IMR-90 (cell line): ENCODE measurements at regions not wholly inside any gene's neighbourhood (a gene's known extent, or its start where the extent isn't known, plus 50 kb on each side); places are given as distances from the start of the nearest gene placed in this dataset.

Experiments used
- ATAC-seq: fragments of 200-7000 bp; cut with Tn5 transposase; 2 replicates; pipeline ENCODE4 v1.9.1; 2020; ENCODE audit warnings: low read depth, mild to moderate bottlenecking, moderate library complexity
- BruUV-seq: library from RNA; stranded (reverse); fragments of 400-500 nt; replicated peaks from 2 replicates; lab custom pipeline; 2021; lab: Mats Ljungman, UMichigan
- CTCF ChIA-PET: fragments of 300-600 bp; formaldehyde crosslinking; extraction: SDS; loops from one replicate; lab custom pipeline; 2021; ENCODE audit warnings: antibody characterized with exemption; lab: Yijun Ruan, JAX
- POLR2A ChIA-PET: fragments of 300-600 bp; sonication (Branson Sonifier 250); formaldehyde crosslinking; loops from one replicate; lab custom pipeline; 2022; ENCODE audit warnings: antibody characterized with exemption; ENCODE audit not compliant: unreplicated experiment; lab: Charles Lee
- DNase-seq: peaks from one replicate; pipeline ENCODE4 v3.0.0; 2013
- H2AFZ ChIP-seq: replicated peaks from 2 replicates; pipeline ENCODE3; 2013; ENCODE audit warnings: low read length, mild to moderate bottlenecking; ENCODE audit not compliant: poor library complexity
- H2AK5ac ChIP-seq: 2 replicates; pipeline ENCODE4 v1.6.1; 2013; ENCODE audit warnings: low read depth, low read length, inconsistent platforms
- H2AK9ac ChIP-seq: replicated peaks from 2 replicates; pipeline ENCODE3; 2013; ENCODE audit warnings: mild to moderate bottlenecking, low read depth, low read length, moderate library complexity; ENCODE audit not compliant: poor library complexity
- H2BK120ac ChIP-seq: 2 replicates; pipeline ENCODE4 v1.6.1; 2013; ENCODE audit warnings: low read depth, low read length, inconsistent platforms
- H2BK15ac ChIP-seq: 3 replicates; pipeline ENCODE4 v1.6.1; 2013; ENCODE audit warnings: low read depth, low read length, inconsistent platforms
- H2BK20ac ChIP-seq: 2 replicates; pipeline ENCODE4 v1.6.1; 2013; ENCODE audit warnings: low read depth, mild to moderate bottlenecking, inconsistent platforms, low read length, moderate library complexity
- H2BK5ac ChIP-seq: 2 replicates; pipeline ENCODE4 v1.6.1; 2013; ENCODE audit warnings: mild to moderate bottlenecking, low read depth, low read length, inconsistent platforms; ENCODE audit not compliant: poor library complexity, severe bottlenecking
- H3K14ac ChIP-seq: replicated peaks from 2 replicates; pipeline ENCODE4 v1.6.1; 2013; ENCODE audit warnings: low read depth, low read length, inconsistent platforms
- H3K18ac ChIP-seq: 2 replicates; pipeline ENCODE4 v1.6.1; 2013; ENCODE audit warnings: low read depth, low read length, control low read depth
- H3K23ac ChIP-seq: 2 replicates; pipeline ENCODE4 v1.6.1; 2013; ENCODE audit warnings: low read depth, low read length, inconsistent platforms
- H3K27ac ChIP-seq: 2 replicates; pipeline ENCODE4 v1.5.1; 2013; ENCODE audit warnings: mild to moderate bottlenecking, control low read depth, low read length; ENCODE audit not compliant: insufficient read depth
- H3K27me3 ChIP-seq: 2 replicates; pipeline ENCODE4 v1.6.1; 2013; ENCODE audit warnings: low read length; ENCODE audit not compliant: control insufficient read depth, insufficient read depth
- H3K36me3 ChIP-seq: 2 replicates; pipeline ENCODE4 v1.6.1; 2013; ENCODE audit warnings: low read length, mixed read lengths; ENCODE audit not compliant: control insufficient read depth, insufficient read depth
- H3K4ac ChIP-seq: 2 replicates; pipeline ENCODE4 v1.6.1; 2013; ENCODE audit warnings: low read depth, low read length, inconsistent platforms
- H3K4me1 ChIP-seq: 2 replicates; pipeline ENCODE4 v1.6.1; 2013; ENCODE audit warnings: low read length, mixed read lengths; ENCODE audit not compliant: control insufficient read depth, insufficient read depth
- H3K4me2 ChIP-seq: 2 replicates; pipeline ENCODE4 v1.6.1; 2013; ENCODE audit warnings: low read depth, mild to moderate bottlenecking, control low read depth, low read length, moderate library complexity
- H3K4me3 ChIP-seq: 2 replicates; pipeline ENCODE4 v1.5.1; 2013; ENCODE audit warnings: low read depth, mild to moderate bottlenecking, control low read depth, low read length, moderate library complexity; ENCODE audit not compliant: insufficient read depth
- H3K56ac ChIP-seq: 2 replicates; pipeline ENCODE4 v1.6.1; 2013; ENCODE audit warnings: low read length, inconsistent platforms; ENCODE audit not compliant: insufficient read depth; ENCODE audit errors: extremely low read depth
- H3K79me1 ChIP-seq, 2 experiments: 2 replicates each; pipeline ENCODE4 v1.6.1; 2013; ENCODE audit warnings: low read length in 2 of 2, inconsistent platforms in 1 of 2, low read depth in 1 of 2
- H3K9ac ChIP-seq: 2 replicates; pipeline ENCODE4 v1.6.1; 2013; ENCODE audit warnings: low read depth, low read length, control low read depth
- H3K9me1 ChIP-seq: 2 replicates; pipeline ENCODE4 v1.6.1; 2013; ENCODE audit warnings: low read length, inconsistent platforms; ENCODE audit not compliant: insufficient read depth
- H3K9me3 ChIP-seq: 2 replicates; pipeline ENCODE4 v1.6.1; 2013; ENCODE audit warnings: low read length; ENCODE audit not compliant: control insufficient read depth, insufficient read depth
- H4K20me1 ChIP-seq: 2 replicates; pipeline ENCODE4 v1.6.1; 2013; ENCODE audit warnings: low read length, inconsistent platforms; ENCODE audit not compliant: insufficient read depth
- H4K5ac ChIP-seq: 2 replicates; pipeline ENCODE4 v1.6.1; 2013; ENCODE audit warnings: mild to moderate bottlenecking, low read depth, low read length, control low read depth
- H4K8ac ChIP-seq, 2 experiments: 2 replicates each; pipeline ENCODE4 v1.6.1; 2013; ENCODE audit warnings: low read depth in 2 of 2, low read length in 2 of 2, control low read depth in 1 of 2, inconsistent platforms in 1 of 2
- H4K91ac ChIP-seq: 2 replicates; pipeline ENCODE4 v1.6.1; 2013; ENCODE audit warnings: low read depth, low read length, inconsistent platforms; ENCODE audit not compliant: insufficient read depth
- BHLHE40 ChIP-seq: fragments of 150-350 bp; IDR thresholded peaks from 2 replicates; pipeline ENCODE4 v1.6.1; 2016; ENCODE audit warnings: mild to moderate bottlenecking, low read depth, low read length
- CHD1 ChIP-seq: IDR thresholded peaks from 2 replicates; pipeline ENCODE4 v1.6.1; 2012; ENCODE audit warnings: low read depth, low read length, improper control_type of control experiment
- CTCF ChIP-seq: conservative IDR thresholded peaks from 2 replicates; pipeline ENCODE4 v1.5.1; 2012; ENCODE audit warnings: mild to moderate bottlenecking, low read depth, low read length, improper control_type of control experiment
- FOS ChIP-seq: fragments of 150-350 bp; IDR thresholded peaks from 2 replicates; pipeline ENCODE4 v1.6.1; 2016; ENCODE audit warnings: low read depth, low read length
- MAZ ChIP-seq: IDR thresholded peaks from 2 replicates; pipeline ENCODE4 v1.6.1; 2012; ENCODE audit warnings: low read depth, mild to moderate bottlenecking, low read length, improper control_type of control experiment, moderate library complexity, borderline replicate concordance
- MXI1 ChIP-seq: IDR thresholded peaks from 2 replicates; pipeline ENCODE4 v1.6.1; 2012; ENCODE audit warnings: low read depth, mild to moderate bottlenecking, low read length, moderate library complexity, borderline replicate concordance
- RAD21 ChIP-seq: IDR thresholded peaks from 2 replicates; pipeline ENCODE4 v1.6.1; 2012; ENCODE audit warnings: low read length, improper control_type of control experiment
- USF2 ChIP-seq: fragments of 150-350 bp; IDR thresholded peaks from 2 replicates; pipeline ENCODE4 v1.6.1; 2017; ENCODE audit warnings: mild to moderate bottlenecking, antibody characterized with exemption, low read length, low read depth
- WGBS, 2 experiments: methylation state at CpG; one replicate each; pipeline versions ENCODE4 v1.1.5 to v1.1.7; 2013; ENCODE audit warnings: missing lambda C conversion rate in 2 of 2; ENCODE audit not compliant: insufficient read length in 1 of 2; ENCODE audit errors: extremely low coverage in 2 of 2; 5-methylcytosine and 5-hydroxymethylcytosine counted together
- dilution Hi-C: fragments of 300-500 bp; cut with HindIII; formaldehyde crosslinking; loops from one replicate; pipeline ENCODE4 v1.14.3; 2018; ENCODE audit warnings: low sequenced_read_pairs; ENCODE audit not compliant: unreplicated experiment
- in situ Hi-C: fragments of 300-500 bp; cut with MboI; formaldehyde crosslinking; loops from 3 replicates; pipeline ENCODE4 v1.14.3; 2019; ENCODE audit warnings: low sequenced_read_pairs, inconsistent platforms, mixed read lengths
- intact Hi-C: fragments of 100-400 bp; cut with micrococcal nuclease; formaldehyde crosslinking; loops from 2 replicates; pipeline ENCODE4 v1.10.0; 2022

- H3K27ac ChIP-seq, result peak overlapping the region; percentile 42; the same call in 1 of the 2 replicates
- H3K4ac ChIP-seq, result peak overlapping the region; percentile 67
- peak overlapping the region in 1 of 2 experiments; percentile 23; a peak in 1 of 4 replicates for H4K8ac ChIP-seq
- H3K9me1 ChIP-seq, result peaks cover 16% of the 10 kb centered on the region
- peak overlapping the region; percentile 79 for H2BK20ac ChIP-seq
- TF ChIP-seq MXI1 (peak; percentile 90), BHLHE40 (peak; percentile 5; the same call in 1 of the 2 replicates), MAZ (peak; percentile 37; the same call in 1 of the 2 replicates), CHD1 (0 out of 2 replicates have a peak, but pooled peaks have one; percentile 6), FOS (0 out of 2 replicates have a peak, but pooled peaks have one; percentile 13), RAD21 (peak; percentile 33; the same call in 1 of the 2 replicates), USF2 (no peak), CTCF (no peak)
- 0 out of 2 replicates have a peak overlapping the region, but pooled peaks have one; percentile 24 for H3K23ac ChIP-seq
- intact Hi-C loops, result loop anchor here (2.0 to 5.0 kb wide), 2 partner anchors 168 to 262 kb away; partner anchors contain the start of gene ZMIZ1
- H2AK5ac ChIP-seq, result peak overlapping the region; percentile 90; the same call in 1 of the 2 replicates
- H4K91ac ChIP-seq, result peak overlapping the region; percentile 68; the same call in 1 of the 2 replicates
- peak overlapping the region; percentile 51 for H2AK9ac ChIP-seq
- DNase-seq, result peak; percentile 99
- peak; percentile 90 for ATAC-seq
- ChIA-PET CTCF (no interaction called here), POLR2A (no interaction called here)
- peak overlapping the region; percentile 64 for H2AFZ ChIP-seq
- H3K4me2 ChIP-seq, result no peak overlapping the region; the same call in 1 of the 2 replicates
- in situ Hi-C loops, result no loop called here
- BruUV-seq, result no TSS peak
- dilution Hi-C loops, result no loop called here
- 0 out of 2 replicates have a peak overlapping the region, but pooled peaks have one; percentile 30 for H3K14ac ChIP-seq
- H3K9ac ChIP-seq, result no peak overlapping the region
- peak overlapping the region; percentile 74 for H2BK120ac ChIP-seq
- H4K20me1 ChIP-seq, result peaks cover 3% of the 10 kb centered on the region; the same call in 1 of the 2 replicates
- H2BK5ac ChIP-seq, result peak overlapping the region; percentile 39
- peaks cover 11% of the 10 kb centered on the region for H3K27me3 ChIP-seq
- H3K79me1 ChIP-seq, result no peaks in the 10 kb centered on the region
- no peaks in the 10 kb centered on the region for H3K9me3 ChIP-seq
- no peak overlapping the region for H3K4me3 ChIP-seq
- no peak overlapping the region; the same call in 1 of the 2 replicates for H3K56ac ChIP-seq
- peaks cover 40% of the 10 kb centered on the region for H3K4me1 ChIP-seq
- peak overlapping the region; percentile 6 for H3K18ac ChIP-seq
- WGBS, 2 experiments, result 0% methylated on average over 2 of the region's 6 CpGs; no CpG with 5 or more reads in 1 of the 2 experiments
- H4K5ac ChIP-seq, result no peak overlapping the region
- H3K36me3 ChIP-seq, result no peaks in the 10 kb centered on the region
- peak overlapping the region; percentile 34; the same call in 2 of the 3 replicates for H2BK15ac ChIP-seq
These were observed 263.6 kb upstream of the ZMIZ1 start for GRCh38 chr10:78805176-78805575.
